ENCODE measurements at regions not wholly inside any gene's neighbourhood (a gene's known extent, or its start where the extent isn't known, plus 50 kb on each side); places are given as distances from the start of the nearest gene placed in this dataset.

- no peak for FAIRE-seq
- WGBS, 2 experiments (ENCODE audit: extremely low coverage in 1 of 2, insufficient coverage in 1 of 2, insufficient read length in 1 of 2, insufficient replicate concordance in 2 of 2, low coverage in 1 of 2, low lambda C conversion rate in 2 of 2, missing lambda C conversion rate in 1 of 2): 94% methylated on average over 3 of the region's 3 CpGs; no CpG with 5 or more reads in 1 of the 2 experiments
Observed at GRCh38 chr5:102068870-102069269, 227.2 kb downstream of the SLCO4C1 start.

More at GRCh38 chr5:102068870-102069269, 227.2 kb downstream of the SLCO4C1 start:
- Histone ChIP-seq H3K79me1 (ENCODE audit: low read depth, low read length) (no peaks in the 10 kb centered on the region), H3K23ac (ENCODE audit: insufficient read length) (no peak overlapping the region), H3K23me2 (ENCODE audit: low read depth, low read length) (no peaks in the 10 kb centered on the region), H4K5ac (ENCODE audit: insufficient read length, low read depth, low read length) (no peak overlapping the region), H2BK120ac (replicated peaks; ENCODE audit: low read depth, low read length) (no peak overlapping the region), H3K27me3 (replicated peaks in 1 of 4; ENCODE audit: control insufficient read depth in 3 of 4, extremely low read depth in 1 of 4, insufficient read depth in 3 of 4, low read length in 3 of 4) (no peaks in the 10 kb centered on the region), H3K4ac (replicated peaks; ENCODE audit: insufficient read length, low read depth, low read length) (no peak overlapping the region), H3K14ac (ENCODE audit: insufficient read length) (no peak overlapping the region), H3K4me3 (ENCODE audit: extremely low read depth in 1 of 4, insufficient read depth in 2 of 4, low read depth in 3 of 4, low read length in 4 of 4) (no peak overlapping the region), H3K36me3 (ENCODE audit: control insufficient read depth in 2 of 4, insufficient read depth in 4 of 4, low read length in 3 of 4) (no peaks in the 10 kb centered on the region), H3K18ac (ENCODE audit: extremely low read depth, low read length) (no peak overlapping the region), H3K79me2 (ENCODE audit: control insufficient read depth in 1 of 2, insufficient read depth in 2 of 2, low read length in 2 of 2) (no peaks in the 10 kb centered on the region), H2AK5ac (ENCODE audit: low read depth, low read length) (no peak overlapping the region), H2BK5ac (ENCODE audit: low read depth, low read length) (no peak overlapping the region), H4K20me1 (replicated peaks in 1 of 2; ENCODE audit: control insufficient read depth in 1 of 2, insufficient read depth in 2 of 2, low read length in 2 of 2) (no peaks in the 10 kb centered on the region), H3K56ac (replicated peaks; ENCODE audit: insufficient read length, low read depth, low read length) (no peak overlapping the region), H2BK20ac (ENCODE audit: low read length) (no peak overlapping the region), H3K4me1 (replicated peaks in 1 of 4; ENCODE audit: control insufficient read depth in 3 of 4, insufficient read depth in 4 of 4, low read length in 3 of 4) (no peaks in the 10 kb centered on the region), H3K9ac (replicated peaks in 1 of 4; ENCODE audit: extremely low read depth in 1 of 4, low read depth in 3 of 4, low read length in 3 of 4) (no peak overlapping the region), H4K8ac (ENCODE audit: extremely low read depth, insufficient read depth, low read length) (no peak overlapping the region), H2BK15ac (ENCODE audit: low read length) (no peak overlapping the region), H4K91ac (replicated peaks; ENCODE audit: insufficient read length, low read length) (no peak overlapping the region), H2AFZ (ENCODE audit: low read length) (no peak overlapping the region), H3K9me3 (ENCODE audit: insufficient read depth in 2 of 2, low read depth in 1 of 2, low read length in 1 of 2) (no peaks in the 10 kb centered on the region), H3K27ac (ENCODE audit: low read depth, low read length) (no peak overlapping the region), H2BK12ac (ENCODE audit: low read depth, low read length) (no peak overlapping the region), H3K4me2 (ENCODE audit: insufficient read depth in 1 of 2, low read depth in 2 of 2, low read length in 2 of 2) (no peak overlapping the region)
- POLR2A ChIA-PET (ENCODE audit: partially characterized antibody): no interaction called here
- TF ChIP-seq SIN3A (conservative IDR thresholded peaks at IDR 0.05 in 1 of 2, IDR thresholded peaks at IDR 0.05 in 1 of 2; ENCODE audit: low read depth in 1 of 2, low read length in 2 of 2): no peak
- TF ChIP-seq TBP (IDR thresholded peaks at IDR 0.05; ENCODE audit: low read depth, low read length): no peak
- TF ChIP-seq HDAC6 (IDR thresholded peaks at IDR 0.05; ENCODE audit: low read depth, low read length): no peak
- DNase-seq (ENCODE audit: low read depth in 1 of 2, low spot score in 2 of 2): no peak
- CTCF ChIA-PET (ENCODE audit: partially characterized antibody): interaction anchor here (2.0 kb wide), 1 partner anchor 126 kb away, joined by 4 read pairs; no protein-coding TSS in a partner anchor

Measured in H1 (cell line).